ENCODE measurements at regions not wholly inside any gene's neighbourhood (a gene's known extent, or its start where the extent isn't known, plus 50 kb on each side); places are given as distances from the start of the nearest gene placed in this dataset.

DNA sequence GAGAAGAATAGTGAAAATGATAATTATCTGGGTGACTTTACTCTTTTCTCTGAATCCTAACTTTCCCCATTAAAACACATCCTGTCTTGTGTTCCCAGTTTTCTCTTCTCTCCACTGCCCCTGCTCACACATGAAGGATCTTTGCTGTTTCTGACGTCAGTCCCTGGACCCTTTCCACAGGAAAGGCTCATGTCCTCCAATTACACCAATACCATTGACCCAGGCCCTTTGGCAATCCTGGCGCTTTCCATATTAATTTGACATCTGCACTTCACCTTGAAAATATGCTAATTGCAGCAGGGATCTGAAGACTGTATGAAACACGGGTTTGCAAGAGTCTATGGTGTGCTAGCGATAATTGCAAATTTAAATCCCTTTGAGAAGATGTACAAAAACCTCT, 170.2 kb upstream of the GOT2 start (continued):
- no peak for TF ChIP-seq ZNF331 (CRISPR knock-in tag; IDR thresholded peaks at IDR 0.05; ENCODE audit: low read depth)
- no peak for TF ChIP-seq ZNF462 (CRISPR knock-in tag; IDR thresholded peaks at IDR 0.05)

- Histone ChIP-seq H3K27me3 (ENCODE audit: insufficient read depth) (no peaks in the 10 kb centered on the region), H3K36me3 (ENCODE audit: insufficient read depth) (no peaks in the 10 kb centered on the region), H3F3A (replicated peaks; ENCODE audit: low read depth) (no peaks in the 10 kb centered on the region), H3K4me3 (no peak overlapping the region), H3K4me2 (no peak overlapping the region), H2AFZ (no peak overlapping the region), H4K20me1 (replicated peaks; ENCODE audit: insufficient read depth) (no peaks in the 10 kb centered on the region), H3K27ac (ENCODE audit: low read depth) (no peak overlapping the region), H3K4me1 (ENCODE audit: insufficient read depth) (no peaks in the 10 kb centered on the region), H3K9me2 (ENCODE audit: insufficient read depth) (no peaks in the 10 kb centered on the region), H3K79me2 (replicated peaks; ENCODE audit: insufficient read depth) (no peaks in the 10 kb centered on the region)
- no peak for TF ChIP-seq CTCF (conservative IDR thresholded peaks at IDR 0.05; ENCODE audit: low read depth in 2 of 2)
- DNase-seq (ENCODE audit: low spot score), result no peak
- Mint-ChIP-seq H3K4me3 (no peak overlapping the region), H3K4me1 (no peaks in the 10 kb centered on the region), H3K9me3 (no peaks in the 10 kb centered on the region), H3K27ac (no peak overlapping the region), H3K27me3 (ENCODE audit: insufficient read depth, low read depth, poor library complexity) (no peaks in the 10 kb centered on the region), H3K36me3 (ENCODE audit: low read depth) (no peaks in the 10 kb centered on the region; the same call in 2 of the 3 replicates)
- ATAC-seq, result no peak
Observed at GRCh38 chr16:58889516-58889915, 155.4 kb upstream of the GOT2 start.
